ENCODE measurements at regions not wholly inside any gene's neighbourhood (a gene's known extent, or its start where the extent isn't known, plus 50 kb on each side); places are given as distances from the start of the nearest gene placed in this dataset.

DNA sequence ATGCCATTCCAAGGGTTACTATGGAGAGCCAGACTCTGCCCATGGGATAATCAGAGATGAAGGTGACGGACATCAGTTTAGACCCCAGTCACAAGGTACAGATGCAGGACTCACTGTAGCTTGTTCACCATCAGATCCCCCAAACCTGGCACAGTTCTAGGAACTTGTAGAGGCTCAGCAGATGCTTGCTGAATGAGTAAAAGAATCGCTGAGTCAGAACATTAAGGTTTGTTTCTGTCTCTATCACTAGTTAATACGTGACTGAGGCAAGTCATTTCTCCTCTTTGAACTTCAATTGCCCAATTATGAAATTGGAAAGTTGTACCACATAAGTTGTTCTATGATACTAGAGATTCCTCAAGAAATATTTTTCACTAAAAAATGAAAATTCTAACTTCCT lies 65.1 kb downstream of the PPP1R3C start:
- DNase-seq (ENCODE audit: low read depth, low spot score) (no peak), FAIRE-seq (no peak)
- POLR2A ChIA-PET = no interaction called here
- Histone ChIP-seq H3K36me3 (ENCODE audit: control insufficient read depth in 2 of 2, extremely low read depth in 1 of 2, insufficient read depth in 2 of 2, low read length in 2 of 2) (no peaks in the 10 kb centered on the region), H3K4me1 (ENCODE audit: control insufficient read depth, extremely low read depth, insufficient read depth, low read length) (no peaks in the 10 kb centered on the region), H3K9me1 (replicated peaks; ENCODE audit: control insufficient read depth, extremely low read depth, insufficient read depth, low read length) (no peaks in the 10 kb centered on the region), H3K9ac (replicated peaks; ENCODE audit: extremely low read depth, insufficient read depth, low read length) (no peak overlapping the region), H3K4me2 (ENCODE audit: insufficient read depth, low read length) (no peak overlapping the region), H3K79me2 (ENCODE audit: control insufficient read depth, insufficient read depth, low read length) (no peaks in the 10 kb centered on the region), H3K4me3 (replicated peaks in 1 of 3; ENCODE audit: insufficient read depth in 1 of 3, low read depth in 1 of 3, low read length in 3 of 3) (no peak overlapping the region), H2AFZ (ENCODE audit: low read depth, low read length) (no peak overlapping the region), H3K27me3 (ENCODE audit: control insufficient read depth in 2 of 2, insufficient read depth in 2 of 2, low read length in 2 of 2) (peaks cover 4 to 6% of the 10 kb centered on the region in 2 experiments), H4K20me1 (replicated peaks; ENCODE audit: control insufficient read depth, extremely low read depth, insufficient read depth, low read length) (no peaks in the 10 kb centered on the region), H3K27ac (ENCODE audit: insufficient read depth, low read depth, low read length) (no peak overlapping the region), H3K9me3 (replicated peaks; ENCODE audit: control insufficient read depth, insufficient read depth, low read length) (no peaks in the 10 kb centered on the region)
- intact Hi-C loops (cut with micrococcal nuclease) (no loop called here), dilution Hi-C loops (cut with MboI; ENCODE audit: extremely low pct_ligation_motif_present, low sequenced_read_pairs) (no loop called here)
- TF ChIP-seq, protein P1, sequence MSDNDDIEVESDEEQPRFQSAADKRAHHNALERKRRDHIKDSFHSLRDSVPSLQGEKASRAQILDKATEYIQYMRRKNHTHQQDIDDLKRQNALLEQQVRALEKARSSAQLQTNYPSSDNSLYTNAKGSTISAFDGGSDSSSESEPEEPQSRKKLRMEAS (IDR thresholded peaks at IDR 0.05; ENCODE audit: insufficient read depth, insufficient read length) = no peak
- TF ChIP-seq MYC (IDR thresholded peaks at IDR 0.05; ENCODE audit: low read depth, low read length) (no peak), EZH2 (IDR thresholded peaks at IDR 0.05; ENCODE audit: borderline replicate concordance, low read depth, low read length, severe bottlenecking) (no peak), JUN (IDR thresholded peaks at IDR 0.05; ENCODE audit: borderline replicate concordance, insufficient read depth, insufficient read length, low read depth) (no peak), FOS (IDR thresholded peaks at IDR 0.05; ENCODE audit: borderline replicate concordance, insufficient read depth, low read length) (no peak), CTCF (IDR thresholded peaks at IDR 0.05; ENCODE audit: extremely low read depth in 1 of 2, insufficient read depth in 1 of 2, low read depth in 1 of 2, low read length in 2 of 2) (no peak), POLR2A (IDR thresholded peaks at IDR 0.05; ENCODE audit: low read depth, low read length) (no peak), GATA2 (IDR thresholded peaks at IDR 0.05; ENCODE audit: insufficient read depth, insufficient read length, low read depth, low read length) (no peak), POLR2AphosphoS5 (IDR thresholded peaks at IDR 0.05; ENCODE audit: insufficient read depth, low read depth, low read length) (no peak)
- CTCF ChIA-PET = interaction anchor here (1.7 to 2.0 kb wide), 2 partner anchors 16 to 68 kb away, joined by 7 read pairs; no protein-coding TSS in a partner anchor
- no TSS peak for BruUV-seq (replicated peaks)
